Left ventricle myocardium superior (tissue), 1 donor: ENCODE measurements at regions not wholly inside any gene's neighbourhood (a gene's known extent, or its start where the extent isn't known, plus 50 kb on each side); places are given as distances from the start of the nearest gene placed in this dataset.

Experiments used
- ATAC-seq: fragments of 200-7000 bp; cut with Tn5 transposase; one replicate; pipeline ENCODE4 v1.9.1; 2020; ENCODE audit warnings: mild to moderate bottlenecking, moderate library complexity
- DNase-seq: peaks from one replicate; pipeline ENCODE4 v3.0.0-alpha.2; 2020
- intact Hi-C: fragments of 100-400 bp; cut with micrococcal nuclease; formaldehyde crosslinking; loops from one replicate; pipeline ENCODE4 v1.11.0; 2022
- donor health status: DM: no; HTN: yes; CAD: no; lungs with severe emphysema.

GRCh38 chr17:55668312-55668920 is 54.2 kb downstream of the TMEM100 start:
- DNase-seq (no peak), ATAC-seq (no peak)
- intact Hi-C loops: no loop called here

DNA sequence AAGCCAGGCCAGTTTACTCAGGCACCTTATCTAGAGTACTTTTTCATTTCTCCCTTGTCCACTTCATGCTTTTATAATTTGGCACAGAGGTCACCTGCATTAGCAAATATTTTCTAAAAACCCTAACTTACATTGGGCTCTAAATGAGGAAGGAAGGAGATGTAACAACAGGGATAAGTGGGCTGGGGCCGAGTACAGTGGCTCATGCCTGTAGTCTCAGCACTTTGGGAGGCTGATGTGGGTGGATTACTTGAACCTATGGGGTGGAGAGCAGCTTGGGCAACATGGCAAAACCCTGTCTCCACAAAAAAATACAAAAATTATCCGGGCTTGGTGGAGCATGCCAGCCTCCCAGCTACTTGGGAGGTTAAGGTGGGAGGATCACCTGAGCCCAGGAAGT is 55.9 kb downstream of the TMEM100 start:
- ATAC-seq (no peak), DNase-seq (no peak)
- intact Hi-C loops: no loop called here

GRCh38 chr17:55664287-55664686 is 58.4 kb downstream of the TMEM100 start:
- intact Hi-C loops: no loop called here
- ATAC-seq (no peak), DNase-seq (no peak)

DNA sequence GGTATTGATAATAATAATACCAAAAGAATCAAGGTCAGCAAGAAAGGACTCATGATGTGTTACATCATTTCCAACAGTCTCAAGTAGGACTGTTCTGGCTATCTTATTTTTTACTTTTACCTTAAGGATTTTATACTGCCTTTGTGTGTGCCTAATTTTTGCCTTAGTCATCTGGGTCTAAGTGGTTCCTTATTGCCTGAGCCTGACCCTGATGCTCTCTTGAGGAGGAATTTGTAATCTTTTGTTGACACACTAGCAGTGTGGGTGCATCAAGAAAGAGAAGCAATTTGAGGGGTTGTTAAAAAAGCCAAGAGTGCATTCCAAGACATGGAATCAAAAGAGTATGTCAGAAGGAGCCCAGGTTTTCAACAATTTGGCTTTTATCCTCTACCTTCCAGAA is 59.3 kb downstream of the TMEM100 start:
- ATAC-seq: no peak
- intact Hi-C loops: no loop called here
- DNase-seq: no peak

DNA sequence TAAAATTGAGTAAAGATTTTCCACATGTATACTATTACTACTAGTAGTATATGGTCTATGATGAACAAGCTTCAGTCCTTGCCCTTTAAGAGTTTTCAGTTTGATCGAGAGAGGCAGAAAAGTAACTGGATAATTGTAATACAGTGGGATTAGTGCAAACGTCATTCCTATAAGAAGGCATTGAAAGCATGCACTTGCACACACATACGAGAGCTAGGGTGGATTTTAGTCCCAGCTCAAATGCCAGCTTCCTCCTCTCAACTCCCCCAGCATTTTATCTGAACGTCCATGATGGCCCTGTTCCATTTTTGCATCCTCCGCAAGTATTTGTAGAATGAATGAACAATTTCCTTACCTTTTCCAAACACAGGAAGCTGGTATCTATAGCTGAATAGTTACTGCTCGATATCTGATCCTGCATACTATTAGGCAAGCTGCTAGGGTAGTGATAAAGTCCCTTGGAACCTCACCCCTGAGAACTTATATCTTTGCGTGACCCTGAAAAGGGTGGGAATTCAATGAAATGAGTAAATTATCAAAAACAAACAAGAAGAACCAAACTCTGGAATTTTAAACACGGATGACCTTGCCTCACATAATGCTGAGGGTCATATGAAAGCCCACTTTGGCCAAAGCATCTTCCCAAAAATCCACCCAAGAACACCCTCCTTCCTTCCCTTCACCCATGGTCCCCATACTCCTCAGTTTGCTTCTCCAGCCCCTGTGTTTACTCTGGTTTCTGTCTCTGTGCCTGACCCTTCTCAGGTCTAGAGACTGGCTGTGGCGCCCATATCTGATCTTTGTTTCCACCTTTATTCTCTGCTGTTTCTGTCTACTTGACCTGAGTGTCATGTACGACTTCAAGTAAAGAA is 60.5 kb downstream of the TMEM100 start:
- ATAC-seq (no peak), DNase-seq (no peak)
- intact Hi-C loops: no loop called here

DNA sequence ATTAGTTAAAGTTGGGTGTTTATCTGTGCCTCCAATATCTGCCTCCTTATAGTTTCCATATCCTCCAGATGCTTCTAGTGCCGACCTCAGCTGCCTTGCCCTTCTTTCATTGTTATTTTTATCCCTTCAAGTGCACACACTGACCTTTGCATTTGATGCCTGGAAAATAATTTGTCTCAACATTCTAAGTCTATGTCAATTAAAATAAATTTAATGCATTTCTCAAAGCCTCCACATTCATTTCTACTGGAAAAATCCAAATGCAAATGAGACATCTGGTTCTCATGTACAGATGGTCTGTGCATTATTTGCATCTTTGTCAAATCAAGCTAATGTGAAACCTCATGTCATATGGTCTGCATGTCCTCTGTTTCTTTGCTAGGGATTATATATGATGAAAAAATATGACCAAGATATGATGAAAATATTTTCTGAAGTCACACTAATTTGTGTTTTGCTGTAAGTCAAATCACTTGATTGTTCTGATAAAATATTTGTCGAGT is 61.4 kb downstream of the TMEM100 start:
- DNase-seq: no peak
- no peak for ATAC-seq
- intact Hi-C loops: no loop called here

GRCh38 chr17:55660178-55660886 is 62.3 kb downstream of the TMEM100 start:
- intact Hi-C loops: no loop called here
- DNase-seq (no peak), ATAC-seq (peak; percentile 41)

DNA sequence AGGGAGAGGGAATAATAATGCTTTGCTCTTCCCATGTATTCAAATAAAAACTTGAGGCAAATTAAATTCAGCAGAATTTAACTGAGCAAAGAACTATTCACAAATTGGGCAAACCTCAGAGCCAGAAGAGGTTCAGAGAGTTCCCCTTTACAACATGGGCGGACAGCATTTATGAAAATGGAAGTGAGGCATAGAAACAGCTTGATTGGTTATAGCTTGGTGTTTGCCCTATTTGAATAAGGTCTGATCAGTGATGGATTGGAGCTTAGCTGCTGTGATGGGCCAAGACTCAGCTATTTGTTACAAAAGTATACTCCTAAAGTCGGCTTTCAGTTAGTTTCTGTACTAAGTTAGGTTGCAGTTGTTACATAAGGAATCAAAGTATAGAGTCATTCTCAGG is 63.0 kb downstream of the TMEM100 start:
- ATAC-seq: no peak
- DNase-seq: no peak
- intact Hi-C loops: no loop called here

DNA sequence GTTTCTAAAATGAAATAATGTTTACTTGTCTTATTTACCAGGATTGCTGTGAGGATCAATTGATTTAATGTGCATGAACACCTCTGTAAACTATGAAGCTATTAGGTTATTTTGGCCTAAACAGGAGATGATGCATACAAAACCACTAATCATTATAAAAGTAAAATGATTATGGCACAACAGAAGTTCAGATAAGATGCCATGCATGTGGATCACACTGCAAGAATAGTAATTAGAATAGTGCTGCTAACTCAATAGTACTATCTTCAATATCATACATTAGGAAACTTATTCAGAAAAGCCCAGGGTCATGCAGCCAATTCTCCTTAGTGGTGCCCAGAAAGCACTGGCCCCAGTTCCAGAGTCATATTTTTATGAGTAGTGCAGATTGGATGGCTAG is 66.9 kb downstream of the TMEM100 start:
- intact Hi-C loops: no loop called here
- ATAC-seq (no peak), DNase-seq (no peak)

DNA sequence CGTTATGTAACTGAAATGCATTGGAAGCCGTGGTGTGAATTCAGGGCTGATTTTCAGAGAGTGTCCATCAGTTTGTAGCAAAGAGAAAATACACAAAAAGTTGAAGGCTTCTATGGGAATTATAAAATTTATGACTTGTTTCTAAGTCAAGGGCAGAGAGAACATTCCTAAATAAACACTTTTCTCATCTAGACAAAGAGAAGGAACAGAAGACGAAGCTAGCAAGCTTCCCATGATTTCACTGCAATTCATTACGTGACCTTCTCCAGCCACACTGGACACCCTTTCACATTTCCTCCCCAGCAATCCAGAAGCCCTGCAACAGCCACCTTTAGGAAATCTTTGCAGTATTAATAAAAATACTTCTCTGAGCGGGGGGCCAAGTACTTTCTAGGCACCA is 67.8 kb downstream of the TMEM100 start:
- intact Hi-C loops: no loop called here
- DNase-seq (no peak), ATAC-seq (no peak)

GRCh38 chr17:55654022-55654421 is 68.6 kb downstream of the TMEM100 start:
- intact Hi-C loops: no loop called here
- ATAC-seq: no peak
- no peak for DNase-seq

GRCh38 chr17:55652825-55653224 is 69.8 kb downstream of the TMEM100 start:
- ATAC-seq (no peak), DNase-seq (no peak)
- intact Hi-C loops: no loop called here

- no peak for DNase-seq
- intact Hi-C loops: no loop called here
- no peak for ATAC-seq
Measured at GRCh38 chr17:55652114-55652823, 70.4 kb downstream of the TMEM100 start.

DNA sequence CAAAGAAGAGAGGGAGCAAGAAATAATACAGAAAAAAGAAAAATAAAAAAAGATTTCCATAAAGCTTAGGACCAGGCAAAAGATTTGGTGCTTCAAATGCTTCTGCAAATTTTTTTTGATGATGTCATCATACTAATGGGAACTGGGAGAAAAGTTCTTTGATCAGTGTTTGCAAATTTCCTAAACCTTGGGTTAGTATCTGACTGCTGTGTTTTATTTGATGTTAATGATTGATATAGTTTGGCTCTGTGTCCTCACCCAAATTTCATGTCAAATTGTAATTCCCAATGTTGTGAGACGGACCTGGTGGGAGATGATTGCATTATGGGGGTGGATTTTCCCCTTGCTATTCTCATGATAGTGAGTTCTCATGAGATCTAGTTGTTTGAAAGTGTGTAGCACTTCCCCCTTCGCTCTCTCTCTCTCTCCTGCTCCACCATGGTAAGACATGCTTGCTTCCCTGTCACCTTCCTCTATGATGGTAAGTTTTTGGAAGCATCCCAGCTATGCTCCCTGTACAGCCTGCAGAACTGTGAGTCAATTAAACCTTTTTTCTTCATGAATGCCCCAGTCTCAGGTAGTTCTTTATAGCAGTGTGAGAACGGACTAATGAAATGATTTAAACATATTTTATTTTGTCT is 72.6 kb downstream of the TMEM100 start:
- DNase-seq (no peak), ATAC-seq (no peak)
- intact Hi-C loops: no loop called here

DNA sequence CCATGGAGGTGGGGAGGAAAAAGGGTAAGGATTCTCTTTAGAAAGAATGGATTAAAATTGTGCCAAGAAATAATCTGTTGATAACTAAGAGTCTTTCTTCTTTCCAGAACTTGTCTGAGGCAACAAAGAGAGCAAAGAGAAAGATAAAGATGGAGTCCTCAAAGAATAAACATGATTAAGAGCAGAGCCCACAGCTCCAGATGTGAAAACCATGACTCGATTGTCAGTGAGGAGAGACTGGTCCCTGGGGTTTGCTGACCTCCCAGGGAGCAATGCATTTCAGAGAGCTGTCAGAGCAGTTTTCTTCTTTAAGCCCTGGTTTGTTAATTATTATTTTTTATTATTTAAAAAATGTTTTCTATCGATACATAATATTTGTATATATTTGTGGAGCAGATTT is 74.6 kb downstream of the TMEM100 start:
- intact Hi-C loops: no loop called here
- DNase-seq (no peak), ATAC-seq (no peak)

DNA sequence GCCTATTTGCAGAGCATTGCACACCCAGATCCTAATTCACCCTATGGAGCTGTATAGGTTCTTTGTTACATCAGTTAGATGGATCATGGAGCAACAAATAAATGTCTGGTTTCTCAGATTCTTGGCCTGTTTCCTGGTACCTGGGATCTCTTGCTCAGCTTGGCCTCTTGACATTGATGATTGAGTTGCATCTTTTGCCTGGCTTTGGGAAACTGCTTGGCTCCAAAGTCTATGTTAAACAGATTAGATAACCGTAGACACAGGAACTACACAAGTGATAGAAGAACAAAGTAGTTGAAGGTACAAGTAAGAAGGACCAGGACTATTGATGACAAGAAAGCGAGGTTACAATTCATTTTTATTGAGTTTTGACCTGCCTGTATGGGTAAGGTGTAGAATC is 77.3 kb downstream of the TMEM100 start:
- DNase-seq (no peak), ATAC-seq (no peak)
- intact Hi-C loops: no loop called here

DNA sequence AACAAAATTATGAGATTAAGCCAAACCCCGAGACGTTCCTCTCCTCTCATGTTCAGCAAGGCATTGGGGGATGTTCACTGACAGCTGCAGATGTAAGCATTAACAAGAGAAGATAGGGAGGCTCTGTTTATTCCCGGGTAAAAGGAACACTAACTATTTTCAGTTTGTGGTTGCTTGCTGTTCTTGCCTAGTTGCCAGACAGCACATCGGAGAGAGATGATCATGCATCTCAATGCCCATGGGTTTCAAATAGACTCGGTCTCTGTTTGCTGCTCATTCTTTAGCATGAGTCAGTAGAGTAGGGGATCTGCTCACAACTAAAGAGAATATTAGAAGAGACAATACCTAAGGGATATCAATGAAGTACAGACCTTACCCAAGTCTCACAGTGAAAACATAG is 78.3 kb downstream of the TMEM100 start:
- ATAC-seq: no peak
- intact Hi-C loops: no loop called here

GRCh38 chr17:55642741-55643140 is 79.9 kb downstream of the TMEM100 start:
- ATAC-seq (no peak), DNase-seq (no peak)
- intact Hi-C loops: no loop called here

More for the DNA sequence above, 78.3 kb downstream of the TMEM100 start:
- DNase-seq: no peak

GRCh38 chr17:55641676-55642081 is 81.0 kb downstream of the TMEM100 start:
- intact Hi-C loops: no loop called here
- peak; percentile 82 for ATAC-seq
- peak; percentile 69 for DNase-seq
